NT2/D1 (cell line): ENCODE measurements at regions not wholly inside any gene's neighbourhood (a gene's known extent, or its start where the extent isn't known, plus 50 kb on each side); places are given as distances from the start of the nearest gene placed in this dataset.

Source experiments
- SUZ12 ChIP-seq: IDR thresholded peaks from 2 replicates; pipeline ENCODE4 v1.6.1; 2011; ENCODE audit not compliant: insufficient read length, insufficient read depth; ENCODE audit errors: extremely low read depth
- ZNF274 ChIP-seq: IDR thresholded peaks from 2 replicates; pipeline ENCODE4 v1.6.1; 2011; ENCODE audit warnings: mild to moderate bottlenecking, low read depth, low read length

DNA sequence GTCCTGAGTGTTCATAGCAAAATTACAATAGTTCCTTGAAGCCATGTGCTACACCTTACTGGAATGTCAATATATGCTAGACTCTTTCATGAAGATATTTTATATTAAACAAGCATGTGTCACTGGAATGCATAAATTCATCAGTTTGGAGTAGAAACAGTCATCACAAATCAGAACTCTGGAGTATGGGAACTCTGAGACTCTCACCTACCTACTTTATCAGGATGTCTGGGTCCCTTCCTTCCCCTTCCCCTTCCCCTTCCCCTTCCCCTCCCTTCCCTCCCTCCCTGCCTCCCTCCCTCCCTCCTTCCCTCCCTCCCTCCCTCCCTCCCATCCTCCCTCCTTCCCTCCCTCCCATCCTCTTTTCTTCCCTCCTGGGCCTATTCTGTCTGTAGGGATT lies 144.7 kb upstream of the PEX5L start:
- TF ChIP-seq SUZ12, result no peak
- TF ChIP-seq ZNF274, result no peak
